ENCODE measurements at regions not wholly inside any gene's neighbourhood (a gene's known extent, or its start where the extent isn't known, plus 50 kb on each side); places are given as distances from the start of the nearest gene placed in this dataset.

GRCh38 chr9:15077946-15078729 lies 167.9 kb upstream of the FREM1 start:
- TF ChIP-seq EZH2 (IDR thresholded peaks at IDR 0.05; ENCODE audit: low read length, unreplicated experiment), result no peak
- TF ChIP-seq EZH2phosphoT487 (IDR thresholded peaks at IDR 0.05; ENCODE audit: borderline replicate concordance, low read length), result no peak
- no peak for TF ChIP-seq CTCF (conservative IDR thresholded peaks at IDR 0.05; ENCODE audit: low read depth, low read length)
- no peak overlapping the region for H3K4me2 ChIP-seq (ENCODE audit: low read length)
- ChIA-PET CTCF (no interaction called here), POLR2A (ENCODE audit: unreplicated experiment) (no interaction called here)
- no peak overlapping the region for H3K4me3 ChIP-seq (ENCODE audit: low read length)
- H3F3A ChIP-seq (ENCODE audit: low read length, unreplicated experiment), result no peaks in the 10 kb centered on the region
- H3K27ac ChIP-seq (ENCODE audit: low read length), result no peak overlapping the region
- DNase-seq (no peak), ATAC-seq (no peak)
- H3K79me2 ChIP-seq (ENCODE audit: low read length), result no peaks in the 10 kb centered on the region
- no peaks in the 10 kb centered on the region for H4K20me1 ChIP-seq (ENCODE audit: low read length)
- no peak overlapping the region for H2AFZ ChIP-seq (ENCODE audit: low read length)
- H3K4me1 ChIP-seq (ENCODE audit: insufficient read depth, low read length), result no peaks in the 10 kb centered on the region
- no peaks in the 10 kb centered on the region for H3K36me3 ChIP-seq (ENCODE audit: low read depth, low read length)
- peaks cover 12% of the 10 kb centered on the region; the same call in 1 of the 2 replicates for H3K27me3 ChIP-seq (ENCODE audit: low read length)
- no TSS peak for BruUV-seq (replicated peaks)
- intact Hi-C loops (cut with micrococcal nuclease), result no loop called here
- no peaks in the 10 kb centered on the region for H3K9me3 ChIP-seq (ENCODE audit: low read length)
- H3K9me2 ChIP-seq (replicated peaks; ENCODE audit: low read length), result no peaks in the 10 kb centered on the region
- no peak overlapping the region for H3K9ac ChIP-seq (ENCODE audit: low read length)

GRCh38 chr9:15073620-15074019 lies 163.4 kb upstream of the FREM1 start:
- no peak overlapping the region for H3K4me3 ChIP-seq (ENCODE audit: low read length)
- no peak for ATAC-seq
- no peaks in the 10 kb centered on the region for H3K9me3 ChIP-seq (ENCODE audit: low read length)
- POLR2A ChIA-PET (ENCODE audit: unreplicated experiment), result no interaction called here
- H2AFZ ChIP-seq (ENCODE audit: low read length), result no peak overlapping the region
- no peak for DNase-seq
- CTCF ChIA-PET, result no interaction called here
- H3K79me2 ChIP-seq (ENCODE audit: low read length), result no peaks in the 10 kb centered on the region
- H3K36me3 ChIP-seq (ENCODE audit: low read depth, low read length), result no peaks in the 10 kb centered on the region
- intact Hi-C loops (cut with micrococcal nuclease), result no loop called here
- BruUV-seq (replicated peaks), result no TSS peak
- H3F3A ChIP-seq (ENCODE audit: low read length, unreplicated experiment), result no peaks in the 10 kb centered on the region
- no peak for TF ChIP-seq EZH2phosphoT487 (IDR thresholded peaks at IDR 0.05; ENCODE audit: borderline replicate concordance, low read length)
- no peak for TF ChIP-seq CTCF (conservative IDR thresholded peaks at IDR 0.05; ENCODE audit: low read depth, low read length)
- TF ChIP-seq EZH2 (IDR thresholded peaks at IDR 0.05; ENCODE audit: low read length, unreplicated experiment), result no peak
- H3K4me1 ChIP-seq (ENCODE audit: insufficient read depth, low read length), result no peaks in the 10 kb centered on the region
- no peaks in the 10 kb centered on the region for H4K20me1 ChIP-seq (ENCODE audit: low read length)
- H3K4me2 ChIP-seq (ENCODE audit: low read length), result no peak overlapping the region
- H3K27me3 ChIP-seq (ENCODE audit: low read length), result peaks cover 24% of the 10 kb centered on the region
- H3K27ac ChIP-seq (ENCODE audit: low read length), result no peak overlapping the region
- no peak overlapping the region for H3K9ac ChIP-seq (ENCODE audit: low read length)
- H3K9me2 ChIP-seq (replicated peaks; ENCODE audit: low read length), result no peaks in the 10 kb centered on the region

- Histone ChIP-seq H3K4me3 (ENCODE audit: low read length) (no peak overlapping the region), H3K4me2 (ENCODE audit: low read length) (no peak overlapping the region), H3K9me2 (replicated peaks; ENCODE audit: low read length) (no peaks in the 10 kb centered on the region), H3K9me3 (ENCODE audit: low read length) (no peaks in the 10 kb centered on the region), H3K4me1 (ENCODE audit: insufficient read depth, low read length) (no peaks in the 10 kb centered on the region), H2AFZ (ENCODE audit: low read length) (no peak overlapping the region), H3K79me2 (ENCODE audit: low read length) (no peaks in the 10 kb centered on the region), H3K27me3 (ENCODE audit: low read length) (peaks cover 37% of the 10 kb centered on the region), H3K27ac (ENCODE audit: low read length) (no peak overlapping the region), H4K20me1 (ENCODE audit: low read length) (no peaks in the 10 kb centered on the region), H3F3A (ENCODE audit: low read length, unreplicated experiment) (no peaks in the 10 kb centered on the region), H3K9ac (ENCODE audit: low read length) (no peak overlapping the region), H3K36me3 (ENCODE audit: low read depth, low read length) (no peaks in the 10 kb centered on the region)
- CTCF ChIA-PET, result no interaction called here
- no peak for TF ChIP-seq EZH2phosphoT487 (IDR thresholded peaks at IDR 0.05; ENCODE audit: borderline replicate concordance, low read length)
- no peak for TF ChIP-seq EZH2 (IDR thresholded peaks at IDR 0.05; ENCODE audit: low read length, unreplicated experiment)
- no peak for TF ChIP-seq CTCF (conservative IDR thresholded peaks at IDR 0.05; ENCODE audit: low read depth, low read length)
- intact Hi-C loops (cut with micrococcal nuclease), result no loop called here
- POLR2A ChIA-PET (ENCODE audit: unreplicated experiment), result no interaction called here
- ATAC-seq (no peak), DNase-seq (no peak)
- no TSS peak for BruUV-seq (replicated peaks)
Measured at GRCh38 chr9:15070716-15071115, 160.5 kb upstream of the FREM1 start.

All from PC-3 (cell line).